HG02763 (cell line): ENCODE measurements at regions not wholly inside any gene's neighbourhood (a gene's known extent, or its start where the extent isn't known, plus 50 kb on each side); places are given as distances from the start of the nearest gene placed in this dataset.

Experiments used
- ATAC-seq: cut with Tn5 transposase; IDR thresholded peaks from one replicate; pipeline ENCODE4 v1.9.1; 2021; ENCODE audit warnings: mild to moderate bottlenecking, moderate library complexity; ENCODE audit not compliant: unreplicated experiment

DNA sequence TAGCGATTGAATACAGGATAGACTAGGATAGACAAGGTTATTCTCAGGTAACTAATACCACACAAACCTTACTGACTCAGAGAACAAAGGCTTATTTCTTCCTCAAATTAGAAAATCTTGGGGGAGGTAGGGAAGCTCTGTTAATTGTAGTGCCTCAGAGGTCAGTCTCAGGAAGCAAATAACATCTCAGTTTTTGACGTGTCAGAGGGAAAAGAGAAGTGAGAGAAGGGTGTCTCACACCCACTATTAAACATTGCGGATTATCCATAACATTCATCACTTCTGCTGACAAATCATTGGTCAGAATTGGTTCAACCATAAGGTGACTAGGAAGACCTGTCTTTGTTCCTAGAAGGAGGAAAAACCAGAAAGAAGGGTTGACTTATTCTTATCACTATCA, 579.4 kb upstream of the MIR17HG start:
- ATAC-seq, result no peak

DNA sequence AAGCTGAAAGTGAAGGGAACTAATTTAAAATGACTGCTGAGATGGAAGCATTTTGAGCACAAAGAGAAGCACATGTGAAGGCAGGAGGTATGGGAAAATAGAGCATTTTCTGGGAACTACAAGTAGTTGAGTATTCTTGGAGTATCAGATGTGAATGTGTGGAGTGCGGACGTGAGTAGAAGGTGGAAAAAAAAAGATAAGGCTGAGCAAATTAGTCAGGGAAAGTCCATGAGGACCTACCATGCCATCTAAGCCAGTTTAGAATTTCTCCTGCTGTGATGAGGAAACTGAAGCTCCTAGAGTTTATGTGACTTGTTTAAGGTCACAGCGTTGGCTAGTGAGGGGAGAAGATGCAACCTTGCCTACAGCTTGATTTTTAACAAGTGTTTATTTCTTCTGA, 578.1 kb upstream of the MIR17HG start:
- no peak for ATAC-seq

DNA sequence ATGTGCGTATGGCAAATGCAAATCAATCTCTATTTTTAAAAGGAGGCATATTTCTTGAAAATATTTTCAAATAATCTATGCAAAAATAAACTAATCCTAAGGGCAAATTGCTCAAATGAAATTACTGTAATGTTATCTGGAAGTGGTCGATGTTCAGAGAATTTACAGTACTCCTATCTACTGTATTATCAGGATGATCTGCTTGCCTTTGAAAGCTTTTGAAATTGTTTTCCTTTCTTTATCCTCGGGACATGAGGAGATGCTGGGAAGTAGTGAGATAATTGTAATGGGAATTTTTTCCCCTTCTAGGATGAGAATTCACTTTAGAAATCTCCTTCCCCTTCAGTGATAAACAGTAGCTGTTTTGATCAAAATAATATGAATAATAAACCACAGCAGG, 577.2 kb upstream of the MIR17HG start:
- no peak for ATAC-seq

DNA sequence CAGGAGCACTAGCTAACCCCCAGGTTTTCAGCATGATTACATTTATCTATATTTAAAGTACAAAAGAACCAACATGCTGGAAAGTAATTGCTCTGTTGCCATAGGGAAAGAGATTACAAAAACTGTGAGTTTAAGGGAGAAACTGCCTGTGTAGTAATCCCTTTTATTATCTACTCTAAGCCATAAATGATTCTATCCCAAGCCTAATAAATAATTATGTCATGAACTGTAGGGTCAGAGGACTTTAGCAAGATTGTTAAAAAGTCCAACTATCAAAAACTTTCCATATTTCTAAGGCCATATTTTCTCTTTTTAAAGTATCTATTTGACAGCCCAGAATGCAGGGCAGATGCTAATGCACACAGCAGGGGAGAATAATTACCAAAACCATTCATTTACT, 573.8 kb upstream of the MIR17HG start:
- no peak for ATAC-seq

DNA sequence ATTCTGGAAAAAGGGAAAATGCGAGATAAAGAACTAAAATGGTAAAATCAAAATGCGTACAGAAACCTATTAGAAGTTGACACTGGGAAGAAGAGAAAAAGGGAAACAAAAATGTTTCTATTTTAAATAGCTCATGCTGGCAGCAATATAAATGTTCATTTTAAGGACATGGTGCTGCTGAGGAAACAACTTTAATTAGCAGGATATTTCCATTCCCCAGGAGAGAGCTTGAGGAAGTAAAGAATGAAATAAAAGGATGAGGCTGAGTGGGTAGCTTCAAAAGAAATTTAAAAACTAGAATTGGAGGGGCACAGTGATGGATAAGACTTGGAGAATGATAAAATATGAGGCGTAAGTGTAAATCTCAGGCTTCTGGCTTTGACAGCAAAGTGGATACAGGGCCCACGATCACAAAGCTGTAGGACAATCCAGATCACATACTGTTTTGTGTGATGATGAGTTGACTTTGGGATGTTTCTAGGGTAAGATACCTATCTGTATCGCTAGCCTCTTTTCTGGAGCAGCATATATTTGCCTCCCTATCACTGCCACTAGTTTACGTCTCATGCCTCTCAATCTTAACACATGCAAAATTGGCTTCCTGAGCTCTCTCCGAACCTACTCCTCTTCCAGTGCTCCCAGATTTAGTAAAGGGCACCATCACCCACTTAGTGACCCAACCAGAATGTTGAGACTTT, 571.3 kb upstream of the MIR17HG start:
- no peak for ATAC-seq

DNA sequence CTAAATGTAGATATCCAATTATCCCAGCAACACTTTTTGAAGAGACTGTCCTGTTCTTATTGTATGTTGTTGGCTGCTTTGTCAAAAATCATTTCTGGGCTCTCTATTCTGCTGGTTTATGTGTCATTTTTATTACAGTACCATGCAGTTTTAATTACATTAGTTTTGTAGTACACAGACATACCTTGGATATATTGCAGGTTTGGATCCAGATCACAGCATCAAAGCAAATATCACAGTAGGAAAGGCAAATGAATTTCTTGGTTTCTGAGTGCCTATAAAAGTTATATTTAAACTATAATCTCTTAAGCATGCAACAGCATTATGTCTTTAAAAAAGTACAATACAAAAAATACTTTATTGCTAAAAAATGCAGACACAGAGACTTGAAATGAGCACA, 564.2 kb upstream of the MIR17HG start:
- no peak for ATAC-seq

DNA sequence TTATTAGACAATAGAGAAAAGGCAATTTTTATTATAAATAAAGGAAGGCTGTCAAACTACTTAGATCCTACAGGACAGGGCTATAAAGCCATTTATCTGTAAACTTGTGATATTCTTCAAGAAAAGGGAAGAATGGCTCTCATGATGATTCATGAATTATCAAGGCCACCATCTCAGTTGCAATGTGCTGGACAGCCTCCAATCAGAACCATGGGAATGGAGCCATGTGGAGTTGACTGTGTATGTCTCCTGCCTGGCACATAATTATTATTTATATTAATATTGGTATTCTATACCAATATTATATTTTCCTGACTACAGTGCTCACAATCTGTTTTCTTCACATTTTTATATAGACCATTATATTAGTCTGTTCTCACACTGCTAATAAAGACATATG, 560.5 kb upstream of the MIR17HG start:
- ATAC-seq, result no peak

DNA sequence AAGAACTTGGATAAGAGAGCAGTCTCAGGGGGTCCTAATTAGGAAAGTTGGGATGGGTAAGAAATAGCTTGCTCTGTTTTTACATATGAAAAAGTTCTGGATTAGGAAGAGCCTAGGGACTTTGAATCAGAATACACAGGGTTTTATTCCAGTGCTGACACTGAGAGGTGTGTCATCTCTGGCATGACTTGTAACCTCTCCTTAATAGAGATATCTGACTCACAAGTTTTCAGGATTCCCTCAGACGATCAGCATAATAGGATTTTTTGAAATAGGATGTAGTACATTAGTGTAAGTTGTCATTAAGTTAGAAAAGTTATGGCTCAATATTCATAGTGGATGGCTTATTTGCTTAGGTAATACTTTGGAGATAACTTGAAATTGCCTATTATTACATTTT, 555.2 kb upstream of the MIR17HG start:
- no peak for ATAC-seq

DNA sequence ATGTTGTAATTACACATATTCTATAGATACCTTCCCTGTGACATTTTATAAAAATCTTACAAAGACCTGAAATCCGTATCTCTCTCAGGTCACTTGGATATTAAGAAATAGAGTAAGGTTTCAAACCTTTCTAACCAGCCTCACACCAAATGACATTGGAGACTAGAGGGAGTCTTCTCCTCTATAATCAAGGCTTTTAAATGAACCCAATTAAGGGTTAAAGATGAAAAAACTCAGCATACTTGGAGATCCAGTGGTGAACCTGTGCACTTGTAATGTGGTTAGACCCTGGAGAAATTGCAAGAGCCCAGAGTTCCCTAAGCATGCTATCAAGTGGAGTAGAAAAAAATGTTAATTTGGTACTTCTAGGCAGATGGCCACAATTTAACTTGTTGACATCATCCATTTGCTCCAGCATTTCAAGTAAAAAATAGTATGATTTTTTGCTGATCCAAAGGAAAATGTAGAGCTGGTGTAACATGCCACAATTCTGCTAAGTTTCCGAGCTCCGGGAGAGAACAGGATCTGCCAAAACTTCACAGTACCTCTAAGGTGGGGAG, 554.1 kb upstream of the MIR17HG start:
- ATAC-seq, result no peak

DNA sequence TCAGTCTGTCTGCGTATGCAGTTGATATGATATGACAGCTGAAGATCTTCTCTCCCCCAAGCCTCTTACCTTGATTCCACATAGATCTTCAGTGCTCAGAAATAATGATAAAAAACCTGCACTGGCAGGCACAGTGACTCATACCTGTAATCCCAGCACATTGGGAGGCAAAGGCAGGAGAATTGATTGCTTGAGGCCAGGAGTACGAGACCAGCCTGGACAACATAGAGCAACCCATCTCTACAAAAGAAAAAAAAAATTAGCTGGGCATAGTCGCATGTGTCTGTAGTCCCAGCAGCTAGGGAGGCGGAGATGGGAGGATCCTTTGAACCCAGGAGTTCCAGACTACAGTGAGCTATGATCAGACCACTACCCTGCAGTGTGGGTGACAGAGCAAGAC, 551.0 kb upstream of the MIR17HG start:
- ATAC-seq, result no peak

DNA sequence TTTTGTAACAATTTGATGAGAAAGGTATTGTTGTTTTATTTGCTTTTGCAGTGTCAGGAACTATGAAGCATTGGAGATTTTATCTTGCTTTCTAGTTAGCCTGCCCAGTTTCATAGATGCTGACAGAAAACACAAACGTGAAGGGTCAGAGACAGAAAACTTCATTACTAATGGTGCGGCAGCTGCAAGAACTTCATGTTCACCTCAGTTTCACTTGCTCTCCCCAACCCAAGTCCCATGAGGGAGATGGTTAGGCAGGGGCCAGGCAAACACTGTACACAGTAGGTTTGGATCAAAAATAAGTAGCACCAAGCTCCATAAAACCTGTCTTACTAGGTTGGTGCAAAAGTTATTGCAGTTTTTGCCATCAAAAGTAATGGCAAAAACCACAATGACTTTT, 550.2 kb upstream of the MIR17HG start:
- ATAC-seq, result no peak

DNA sequence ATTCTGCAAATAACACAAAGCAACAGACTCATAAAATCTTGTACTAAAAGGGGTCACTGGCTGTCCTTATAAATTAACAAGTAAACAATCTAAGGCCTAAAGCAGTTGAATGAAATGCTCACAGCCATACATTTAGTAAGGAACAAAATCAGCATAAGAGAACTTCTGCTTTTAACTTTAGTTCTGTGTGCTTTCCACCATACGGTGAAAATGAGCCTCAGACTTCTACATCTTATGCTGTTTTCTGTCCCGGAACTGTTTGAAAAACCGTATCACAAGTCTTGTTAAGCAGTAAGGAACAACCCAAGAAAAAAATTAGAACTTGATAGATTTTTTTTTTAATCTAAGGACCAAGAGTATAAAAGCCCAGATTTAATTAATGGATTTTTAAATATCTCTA, 549.1 kb upstream of the MIR17HG start:
- no peak for ATAC-seq

DNA sequence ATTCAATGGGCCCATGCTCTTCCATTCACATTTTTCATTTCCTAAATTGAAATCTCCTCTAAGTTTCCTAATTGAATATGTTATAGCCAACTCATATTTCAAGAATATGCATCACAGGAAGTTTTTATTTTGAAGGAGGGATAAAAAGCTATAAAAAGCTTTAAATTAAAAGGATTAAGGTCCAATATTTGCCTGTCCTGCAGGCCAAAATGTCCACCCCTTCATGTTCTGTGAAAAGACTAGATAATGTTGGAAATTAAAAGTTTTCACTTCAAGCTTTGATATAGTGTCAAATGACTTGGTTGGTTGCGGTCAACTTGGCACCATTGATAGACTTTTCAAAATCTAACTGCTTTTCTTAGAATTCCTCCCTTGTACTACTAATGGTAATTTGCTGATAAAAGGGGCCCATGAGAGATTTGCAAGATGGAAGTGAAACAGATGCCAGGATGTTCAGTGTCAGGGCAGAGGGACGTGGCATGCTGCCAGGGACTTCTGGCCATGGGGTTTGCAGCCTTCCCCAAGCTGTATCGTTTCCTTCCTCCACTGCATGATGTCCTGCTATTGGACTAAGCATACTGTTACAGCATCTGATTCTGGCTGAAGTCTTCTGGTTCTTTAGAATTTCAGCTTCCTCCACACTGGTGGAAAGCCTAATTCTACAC, 547.3 kb upstream of the MIR17HG start:
- ATAC-seq, result no peak

DNA sequence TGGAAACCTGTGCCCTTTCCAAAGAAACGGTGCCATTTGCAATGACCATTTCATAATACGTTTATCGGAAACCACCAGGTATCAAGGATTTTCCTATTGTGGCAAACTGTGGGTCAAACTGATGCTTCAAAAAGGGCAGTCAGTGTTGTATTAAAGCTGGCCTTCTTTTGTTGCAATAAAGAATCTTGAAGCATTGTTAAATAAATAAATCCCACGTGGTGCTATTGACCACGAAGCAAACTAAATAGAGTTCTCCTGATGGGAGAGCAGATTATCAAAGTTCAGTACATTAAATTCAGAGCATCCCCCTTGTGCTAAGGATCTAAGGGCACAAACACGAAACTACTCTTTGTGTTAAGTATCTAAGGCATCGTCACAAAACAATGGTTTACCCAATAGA, 545.9 kb upstream of the MIR17HG start:
- no peak for ATAC-seq

DNA sequence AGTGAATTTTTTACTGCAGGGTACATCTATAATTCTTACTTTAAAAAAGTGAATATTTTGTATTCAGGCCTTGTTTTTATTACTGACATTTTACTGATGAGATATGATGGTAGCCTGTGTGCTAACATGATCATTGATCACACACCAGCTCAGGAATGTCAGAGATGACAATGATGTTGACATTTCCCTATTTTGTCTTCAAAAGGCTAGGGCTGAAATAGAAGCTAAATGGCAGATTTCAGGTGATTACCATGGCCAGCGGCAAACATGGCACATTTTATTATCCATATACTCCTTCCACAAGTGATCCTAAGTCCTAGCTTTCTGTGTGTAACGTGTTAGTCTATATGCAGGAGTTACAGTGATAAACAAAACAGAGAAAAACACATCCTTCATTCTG, 544.3 kb upstream of the MIR17HG start:
- no peak for ATAC-seq

DNA sequence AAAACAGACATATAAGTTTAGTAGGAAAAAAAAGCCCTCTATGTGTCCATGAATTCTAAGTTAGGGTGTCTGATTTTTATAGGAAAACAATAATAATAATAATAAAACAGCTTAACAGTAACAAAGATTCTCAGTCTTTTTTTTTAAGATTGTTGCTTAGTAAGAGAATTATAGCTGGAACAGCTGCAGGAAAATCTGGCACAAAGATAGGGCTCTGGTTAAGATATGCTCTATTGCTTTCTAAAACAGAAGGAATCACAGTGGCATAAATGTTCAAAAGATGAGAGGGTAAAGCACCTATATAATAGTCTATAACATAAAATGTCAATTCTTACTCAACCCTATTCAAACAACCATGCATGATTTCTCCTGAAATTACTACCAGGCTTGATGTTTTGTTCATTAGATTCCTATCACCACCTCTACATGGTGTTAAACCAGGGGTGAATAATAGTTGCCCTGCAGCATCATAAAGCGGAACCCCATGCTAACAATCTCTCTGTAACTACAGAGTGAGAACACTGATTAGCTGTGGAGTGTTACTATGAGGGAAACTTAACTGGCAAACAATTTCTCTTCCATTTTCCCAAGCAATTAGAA, 541.4 kb upstream of the MIR17HG start:
- ATAC-seq, result no peak

DNA sequence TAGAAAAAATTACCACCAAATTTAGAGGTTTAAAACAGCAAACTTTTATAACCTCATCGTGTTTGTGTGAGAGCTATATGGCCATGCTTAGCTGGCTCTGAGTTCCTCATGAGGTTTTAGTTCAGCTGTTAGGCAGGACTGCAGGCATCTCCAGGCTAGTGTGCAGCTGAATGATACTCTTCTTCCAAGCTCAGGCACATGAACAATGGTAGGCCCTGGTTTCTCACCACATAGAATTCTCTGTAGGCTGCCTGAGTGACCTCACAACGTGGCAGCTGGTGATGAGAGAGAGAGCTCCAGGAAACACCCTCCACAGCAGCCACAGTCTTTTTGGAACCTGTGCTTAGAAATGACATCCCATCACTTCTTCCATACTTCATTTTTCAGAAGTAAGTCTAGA, 540.6 kb upstream of the MIR17HG start:
- ATAC-seq, result no peak

DNA sequence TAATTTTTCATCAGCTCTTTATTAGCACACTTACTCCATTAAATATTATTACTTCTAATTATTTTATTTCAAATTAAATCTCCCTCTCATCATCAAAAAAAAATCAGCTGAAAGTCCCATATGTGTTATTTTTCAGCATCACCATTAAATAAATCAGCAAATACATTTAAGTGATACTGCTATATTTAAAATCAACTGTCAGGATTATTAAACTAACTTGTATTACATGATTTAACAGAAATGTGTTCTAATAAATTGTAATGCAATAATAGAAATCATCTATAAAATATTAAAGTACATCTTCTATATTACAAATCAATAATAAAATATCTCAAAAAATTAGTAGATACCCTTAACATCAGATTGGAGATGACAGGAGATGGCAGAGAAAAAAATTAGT, 538.6 kb upstream of the MIR17HG start:
- ATAC-seq, result no peak

DNA sequence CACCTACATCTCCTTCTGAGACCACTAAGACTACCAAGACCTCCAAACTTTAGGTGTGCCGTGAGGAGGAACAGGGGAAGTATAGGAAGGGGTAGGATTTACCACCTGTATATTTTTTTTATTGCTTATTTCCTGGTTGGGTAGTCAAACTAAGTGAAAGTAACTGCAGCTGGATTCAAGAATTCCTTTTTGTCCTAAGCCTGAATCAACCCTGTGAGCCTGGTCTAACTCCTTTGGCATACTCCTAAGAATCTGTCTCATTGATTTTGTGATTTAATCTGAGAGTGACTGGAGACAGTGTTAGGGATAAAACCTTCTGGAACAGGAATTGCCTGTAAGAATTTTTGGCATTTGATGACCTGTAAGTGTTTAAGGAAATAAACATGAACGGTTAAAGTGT, 523.5 kb upstream of the MIR17HG start:
- no peak for ATAC-seq

DNA sequence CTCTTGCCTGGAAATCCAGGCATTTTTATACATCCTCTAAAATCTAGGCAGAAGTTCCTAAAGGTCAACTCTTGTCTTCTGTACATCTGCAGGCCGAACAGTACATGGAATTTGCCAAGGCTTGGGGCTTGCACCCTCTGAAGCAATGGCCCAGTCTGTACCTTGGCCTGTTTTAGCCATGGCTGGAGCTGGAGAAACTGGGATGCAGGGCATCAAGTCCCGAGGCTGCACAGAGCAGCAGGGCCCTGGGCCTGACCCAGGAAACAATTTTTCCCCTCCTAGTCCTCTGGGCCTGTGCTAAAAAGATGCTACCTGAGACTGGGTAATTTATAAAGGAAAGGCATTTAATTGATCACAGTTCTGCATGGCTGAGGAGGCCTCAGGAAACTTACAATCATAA, 520.8 kb upstream of the MIR17HG start:
- ATAC-seq, result no peak

DNA sequence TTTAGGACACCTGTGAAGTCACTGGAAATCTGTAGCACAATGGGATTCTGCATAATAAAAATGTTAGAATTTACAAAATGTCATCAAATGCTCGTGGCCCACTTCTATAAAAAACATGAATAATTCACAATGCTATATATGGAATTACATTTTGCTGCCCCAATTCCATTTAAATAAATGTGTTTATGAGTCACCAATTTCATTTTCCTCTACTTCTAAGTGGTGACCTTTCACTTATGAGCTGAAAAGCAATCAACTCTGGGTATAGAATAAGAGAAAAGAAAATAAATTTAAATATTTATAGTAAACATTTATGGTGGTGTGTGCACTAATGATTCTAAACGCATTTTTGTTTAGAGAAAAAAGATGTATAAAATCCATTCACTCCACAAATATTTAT, 516.7 kb upstream of the MIR17HG start:
- no peak for ATAC-seq

DNA sequence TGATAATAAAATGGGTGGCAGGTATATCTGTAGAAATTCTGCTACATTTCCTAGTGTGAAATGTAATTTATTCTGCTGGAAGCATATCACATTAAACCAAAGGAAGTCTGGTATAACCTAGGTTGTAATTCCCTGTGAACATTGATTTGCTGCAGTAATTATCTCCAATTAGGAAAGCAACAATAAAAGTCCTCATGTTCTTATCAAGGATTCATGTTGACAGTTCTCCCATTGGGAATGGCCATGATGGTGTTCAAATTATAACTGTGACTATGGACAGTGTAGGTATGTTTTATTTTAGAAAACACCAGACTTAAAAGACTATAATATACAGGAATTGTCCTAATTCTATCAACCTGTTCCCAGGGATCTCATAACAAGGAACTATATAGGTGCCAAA, 513.5 kb upstream of the MIR17HG start:
- no peak for ATAC-seq
